PC-3 (cell line): ENCODE measurements at regions not wholly inside any gene's neighbourhood (a gene's known extent, or its start where the extent isn't known, plus 50 kb on each side); places are given as distances from the start of the nearest gene placed in this dataset.

Experiments
- CTCF ChIP-seq: fragments of 300-600 bp; sonication (generic); conservative IDR thresholded peaks from 2 replicates; pipeline ENCODE4 v1.5.1; 2017; ENCODE audit warnings: antibody characterized with exemption, low read depth, mild to moderate bottlenecking, low read length
- EZH2 ChIP-seq: fragments of 300-600 bp; sonication (generic); IDR thresholded peaks from one replicate; pipeline ENCODE4 v1.6.1; 2017; ENCODE audit warnings: antibody characterized with exemption, mild to moderate bottlenecking, low read length; ENCODE audit not compliant: unreplicated experiment

GRCh38 chr10:53122281-53122680 lies 349.7 kb upstream of the MBL2 start:
- no peak for TF ChIP-seq CTCF
- no peak for TF ChIP-seq EZH2
